PC-9 (cell line): ENCODE measurements at regions not wholly inside any gene's neighbourhood (a gene's known extent, or its start where the extent isn't known, plus 50 kb on each side); places are given as distances from the start of the nearest gene placed in this dataset.
A peak's percentile ranks its signal among the peaks of the same experiment; 100 is the strongest.
"Not testable (repeated sequence)": the region's sequence is repeated elsewhere in the genome, so short reads cannot be mapped to it uniquely, and the experiment has no call there.

Experiments used
- BruUV-seq: library from RNA; stranded (reverse); fragments of 400-500 nt; replicated peaks from 2 replicates; lab custom pipeline; 2021; lab: Mats Ljungman, UMichigan
- CTCF ChIA-PET: fragments of 300-600 bp; sonication (Branson Sonifier 250); formaldehyde crosslinking; loops from one replicate; lab custom pipeline; 2022; ENCODE audit warnings: antibody characterized with exemption; lab: Charles Lee
- POLR2A ChIA-PET: fragments of 300-600 bp; sonication (Branson Sonifier 250); formaldehyde crosslinking; loops from one replicate; lab custom pipeline; 2022; ENCODE audit warnings: antibody characterized with exemption; ENCODE audit not compliant: unreplicated experiment; lab: Charles Lee
- DNase-seq, 2 experiments: peaks; one replicate each; pipeline versions ENCODE4 v3.0.0 to v3.0.0-alpha.2; 2015 to 2022; ENCODE audit warnings: mixed read lengths in 1 of 2
- H2AFZ ChIP-seq: fragments of 200-600 bp; sonication (generic); 2 replicates; pipeline ENCODE4 v1.8.1; 2017; ENCODE audit warnings: antibody characterized with exemption
- H3F3A ChIP-seq: fragments of 200-600 bp; sonication (generic); 2 replicates; pipeline ENCODE4 v1.8.1; 2017; ENCODE audit warnings: antibody characterized with exemption, mild to moderate bottlenecking, low read depth; ENCODE audit not compliant: insufficient read depth
- H3K27ac ChIP-seq: fragments of 200-600 bp; sonication (generic); 2 replicates; pipeline ENCODE4 v1.6.1; 2016; ENCODE audit warnings: mixed run types
- H3K27me3 ChIP-seq: fragments of 200-600 bp; sonication (generic); 2 replicates; pipeline ENCODE4 v1.6.1; 2016; ENCODE audit warnings: low read depth, mixed run types; ENCODE audit not compliant: insufficient read depth
- H3K36me3 ChIP-seq: fragments of 200-600 bp; sonication (generic); 2 replicates; pipeline ENCODE4 v1.6.1; 2016; ENCODE audit warnings: low read depth, mixed run types
- H3K4me1 ChIP-seq: fragments of 200-600 bp; sonication (generic); replicated peaks from 2 replicates; pipeline ENCODE4 v1.6.1; 2016; ENCODE audit warnings: mixed run types; ENCODE audit not compliant: insufficient read depth
- H3K4me2 ChIP-seq: fragments of 200-600 bp; sonication (generic); 2 replicates; pipeline ENCODE4 v1.6.1; 2017; ENCODE audit warnings: mixed run types
- H3K4me3 ChIP-seq: fragments of 200-600 bp; sonication (generic); 2 replicates; pipeline ENCODE4 v1.6.1; 2016; ENCODE audit warnings: mixed run types
- H3K79me2 ChIP-seq: fragments of 200-600 bp; sonication (generic); 2 replicates; pipeline ENCODE4 v1.6.1; 2017; ENCODE audit warnings: low read depth, mixed run types
- H3K9me2 ChIP-seq: fragments of 200-600 bp; sonication (generic); 2 replicates; pipeline ENCODE4 v1.8.1; 2017; ENCODE audit warnings: mild to moderate bottlenecking; ENCODE audit not compliant: insufficient read depth
- H3K9me3 ChIP-seq: fragments of 200-600 bp; sonication (generic); 2 replicates; pipeline ENCODE4 v1.8.1; 2016; ENCODE audit warnings: low read depth; ENCODE audit not compliant: insufficient read depth
- H4K20me1 ChIP-seq: fragments of 200-600 bp; sonication (generic); 2 replicates; pipeline ENCODE4 v1.8.1; 2017; ENCODE audit not compliant: insufficient read depth
- CTCF ChIP-seq: fragments of 200-600 bp; sonication (generic); conservative IDR thresholded peaks from 2 replicates; pipeline ENCODE4 v1.6.1; 2017; ENCODE audit warnings: mixed run types, antibody characterized with exemption, mild to moderate bottlenecking, moderate library complexity
- EZH2 ChIP-seq: fragments of 200-600 bp; sonication (generic); IDR thresholded peaks from 2 replicates; pipeline ENCODE4 v1.8.0; 2017; ENCODE audit warnings: antibody characterized with exemption, low read depth
- intact Hi-C: fragments of 100-400 bp; cut with micrococcal nuclease; formaldehyde crosslinking; loops from one replicate; pipeline ENCODE4 v1.10.0; 2022; ENCODE audit not compliant: unreplicated experiment

GRCh38 chr12:107514887-107515445 is 170.6 kb upstream of the PWP1 start:
- no peaks in the 10 kb centered on the region for H3K9me2 ChIP-seq
- no peaks in the 10 kb centered on the region for H3K36me3 ChIP-seq
- BruUV-seq: no TSS peak
- peaks cover 28% of the 10 kb centered on the region for H3F3A ChIP-seq
- H3K79me2 ChIP-seq: no peaks in the 10 kb centered on the region
- intact Hi-C loops: no loop called here
- ChIA-PET CTCF (interaction anchor here (0.8 kb wide), 1 partner anchor 72 kb away, joined by 8 read pairs; no protein-coding TSS in a partner anchor), POLR2A (interaction anchor here (0.6 kb wide), 1 partner anchor 1286 kb away, joined by 6 read pairs; no protein-coding TSS in a partner anchor)
- peak in 1 of 2 experiments; percentile 89 for DNase-seq
- peak overlapping the region; percentile 39 for H3K4me2 ChIP-seq
- H2AFZ ChIP-seq: no peak overlapping the region
- peak overlapping the region; percentile 77 for H3K27ac ChIP-seq
- no peaks in the 10 kb centered on the region for H4K20me1 ChIP-seq
- H3K9me3 ChIP-seq: no peaks in the 10 kb centered on the region
- H3K4me3 ChIP-seq: no peak overlapping the region
- H3K4me1 ChIP-seq: peaks cover 32% of the 10 kb centered on the region
- H3K27me3 ChIP-seq: no peaks in the 10 kb centered on the region
- TF ChIP-seq CTCF (no peak), EZH2 (no peak)

DNA sequence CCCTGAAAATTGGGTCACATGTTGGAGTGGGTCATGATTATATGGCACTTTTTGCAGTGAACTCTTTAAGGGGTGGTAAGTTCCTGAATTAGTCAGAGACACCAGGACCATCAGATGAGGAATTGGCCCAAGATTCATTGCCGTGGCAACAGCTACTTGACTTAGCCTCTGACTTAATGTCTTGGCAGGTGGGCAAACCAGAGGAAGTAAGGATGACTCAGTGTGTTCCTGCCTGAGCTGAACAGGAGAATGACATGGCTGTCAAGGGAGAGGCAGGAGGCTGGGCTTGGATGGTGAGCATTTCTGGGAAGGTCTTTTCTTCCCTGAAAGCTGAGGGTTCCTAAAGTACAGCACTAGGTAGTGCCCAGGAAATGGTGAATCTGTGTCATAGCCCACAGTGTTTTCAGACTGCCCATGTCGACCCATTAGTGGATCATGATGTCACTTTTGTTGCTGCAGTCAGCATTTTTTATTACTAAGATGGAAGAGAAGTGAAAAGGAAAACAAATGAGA is 170.1 kb upstream of the PWP1 start:
- Histone ChIP-seq H3K4me2 (peak overlapping the region; percentile 39), H2AFZ (no peak overlapping the region), H3K4me3 (no peak overlapping the region), H3K36me3 (no peaks in the 10 kb centered on the region), H3K27me3 (no peaks in the 10 kb centered on the region), H3K9me3 (no peaks in the 10 kb centered on the region), H3K79me2 (no peaks in the 10 kb centered on the region), H3K4me1 (peaks cover 36% of the 10 kb centered on the region), H3K9me2 (no peaks in the 10 kb centered on the region), H3K27ac (peak overlapping the region; percentile 77), H4K20me1 (no peaks in the 10 kb centered on the region), H3F3A (peaks cover 28% of the 10 kb centered on the region)
- DNase-seq: peak; percentile 58 to 96
- intact Hi-C loops: no loop called here
- no TSS peak for BruUV-seq
- no peak for TF ChIP-seq CTCF
- no peak for TF ChIP-seq EZH2
- POLR2A ChIA-PET: interaction anchor here (0.6 kb wide), 1 partner anchor 1286 kb away, joined by 6 read pairs; no protein-coding TSS in a partner anchor
- CTCF ChIA-PET: interaction anchor here (0.8 kb wide), 1 partner anchor 72 kb away, joined by 8 read pairs; no protein-coding TSS in a partner anchor

DNA sequence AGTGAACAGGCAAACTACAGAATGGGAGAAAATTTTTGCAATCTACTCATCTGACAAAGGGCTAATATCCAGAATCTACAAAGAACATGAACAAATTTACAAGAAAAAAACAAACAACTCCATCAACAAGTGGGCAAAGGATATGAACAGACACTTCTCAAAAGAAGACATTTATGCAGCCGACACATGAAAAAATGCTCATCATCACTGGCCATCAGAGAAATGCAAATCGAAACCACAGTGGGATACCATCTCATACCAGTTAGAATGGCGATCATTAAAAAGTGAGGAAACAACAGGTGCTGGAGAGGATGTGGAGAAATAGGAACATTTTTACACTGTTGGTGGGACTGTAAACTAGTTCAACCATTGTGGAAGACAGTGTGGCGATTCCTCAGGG is 167.8 kb upstream of the PWP1 start:
- H3K4me1 ChIP-seq: peaks cover 29% of the 10 kb centered on the region
- POLR2A ChIA-PET, H3K79me2 ChIP-seq, BruUV-seq, H3K27me3 ChIP-seq, H3K36me3 ChIP-seq, H3K9me2 ChIP-seq, H2AFZ ChIP-seq, H4K20me1 ChIP-seq, intact Hi-C loops, H3K27ac ChIP-seq, CTCF ChIA-PET, H3K4me3 ChIP-seq, DNase-seq, H3K9me3 ChIP-seq, H3K4me2 ChIP-seq: not testable (repeated sequence)
- H3F3A ChIP-seq: peaks cover 28% of the 10 kb centered on the region
